GM18505 (cell line): ENCODE measurements at regions not wholly inside any gene's neighbourhood (a gene's known extent, or its start where the extent isn't known, plus 50 kb on each side); places are given as distances from the start of the nearest gene placed in this dataset.

Experiments used
- ATAC-seq: cut with Tn5 transposase; IDR thresholded peaks from one replicate; pipeline ENCODE4 v1.9.1; 2021; ENCODE audit not compliant: unreplicated experiment
- POLR2A ChIP-seq: IDR thresholded peaks from 4 replicates; pipeline ENCODE4 v1.6.1; 2011; ENCODE audit warnings: borderline replicate concordance; ENCODE audit not compliant: insufficient read depth, insufficient read length; ENCODE audit errors: extremely low read depth

DNA sequence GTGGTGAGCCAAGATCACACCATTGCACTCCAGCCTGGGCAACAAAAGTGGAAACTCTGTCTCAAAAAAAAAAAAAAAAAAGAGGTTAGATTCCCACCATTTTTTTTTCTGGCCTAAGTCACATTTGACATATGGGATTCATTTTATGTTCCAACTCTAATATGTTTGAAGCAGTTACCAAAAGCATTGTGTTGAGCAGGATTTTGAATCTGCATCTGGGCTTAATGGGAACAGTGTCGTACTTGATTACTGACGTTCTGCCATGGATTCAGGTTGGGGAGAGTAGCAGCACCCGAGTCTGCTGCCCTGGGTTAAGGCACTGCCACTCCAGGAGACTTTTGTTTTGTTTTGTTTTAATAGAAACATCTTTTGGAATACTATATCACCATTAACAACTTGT lies 348.7 kb upstream of the TBL1XR1 start:
- no peak for ATAC-seq
- TF ChIP-seq POLR2A = no peak

GRCh38 chr3:177547711-177548350 lies 350.5 kb upstream of the TBL1XR1 start:
- no peak for ATAC-seq
- TF ChIP-seq POLR2A = no peak

GRCh38 chr3:177550667-177551066 lies 353.4 kb upstream of the TBL1XR1 start:
- no peak for TF ChIP-seq POLR2A
- no peak for ATAC-seq

DNA sequence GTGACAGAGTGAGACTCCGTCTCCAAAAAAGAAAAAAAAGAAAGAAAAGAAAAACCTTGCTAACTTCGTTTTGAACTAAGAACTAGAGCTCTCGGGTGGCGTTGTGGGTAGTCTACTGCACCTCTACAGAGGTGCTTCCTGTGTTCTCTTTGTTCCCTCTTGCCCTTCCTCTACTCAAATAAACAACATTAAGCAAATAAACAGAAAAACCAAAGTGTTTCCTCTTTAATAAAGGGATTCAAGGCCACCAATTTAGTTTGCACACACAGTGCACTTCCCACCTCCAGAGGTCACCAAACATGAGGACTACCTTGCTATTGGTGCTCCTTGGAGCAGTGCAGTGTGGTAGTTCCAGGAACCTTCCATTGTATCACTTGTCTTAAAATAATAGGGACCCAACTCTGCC lies 354.2 kb upstream of the TBL1XR1 start:
- no peak for TF ChIP-seq POLR2A
- no peak for ATAC-seq

- no peak for ATAC-seq
- TF ChIP-seq POLR2A = no peak
Measured at GRCh38 chr3:177552051-177552450, 354.8 kb upstream of the TBL1XR1 start.

DNA sequence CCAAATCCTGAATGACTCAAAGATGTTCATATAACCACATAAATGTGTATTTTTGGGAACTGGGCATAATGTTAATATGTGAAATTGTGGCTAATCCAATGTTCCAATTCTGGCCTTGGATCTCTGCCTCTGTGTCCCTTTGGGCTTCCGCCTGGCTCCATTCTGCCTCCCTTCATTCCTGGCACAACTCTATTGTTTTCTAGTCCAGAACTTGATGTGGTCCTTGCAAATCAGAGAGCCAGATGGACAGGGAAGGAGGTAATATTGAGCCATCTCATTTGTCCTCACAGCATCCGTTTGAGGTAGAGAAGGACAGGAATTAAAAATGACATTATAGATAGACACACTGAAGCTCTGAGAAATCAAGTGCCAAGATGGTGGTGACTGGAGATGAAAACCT lies 355.7 kb upstream of the TBL1XR1 start:
- TF ChIP-seq POLR2A = no peak
- no peak for ATAC-seq

DNA sequence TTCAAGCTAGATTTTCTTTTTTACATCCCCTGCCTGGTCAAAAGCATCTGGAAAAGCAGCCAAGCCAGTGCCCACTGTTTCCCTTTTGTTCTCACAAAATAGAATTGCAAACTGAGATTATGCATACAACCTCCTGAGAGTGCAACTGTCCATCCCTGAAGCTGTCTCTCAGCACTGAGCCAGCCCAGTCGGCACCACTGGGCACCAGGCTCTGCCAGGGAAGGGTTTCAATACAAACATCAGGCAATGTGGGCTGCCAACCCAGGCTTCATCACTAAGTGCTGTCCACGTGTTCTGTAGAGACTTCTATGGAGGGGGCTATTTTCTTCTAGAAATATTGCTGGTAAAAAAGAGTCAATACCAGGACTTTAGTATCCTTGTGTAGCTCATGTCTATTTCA lies 356.3 kb upstream of the TBL1XR1 start:
- no peak for TF ChIP-seq POLR2A
- no peak for ATAC-seq

GRCh38 chr3:177554895-177555759 lies 357.8 kb upstream of the TBL1XR1 start:
- TF ChIP-seq POLR2A = no peak
- ATAC-seq = no peak

GRCh38 chr3:177557548-177557947 lies 360.3 kb upstream of the TBL1XR1 start:
- no peak for TF ChIP-seq POLR2A
- no peak for ATAC-seq

- TF ChIP-seq POLR2A = no peak
Measured at GRCh38 chr3:177561365-177561764, 364.1 kb upstream of the TBL1XR1 start.

GRCh38 chr3:177561769-177562392 lies 364.6 kb upstream of the TBL1XR1 start:
- no peak for TF ChIP-seq POLR2A

More at GRCh38 chr3:177561365-177561764, 364.1 kb upstream of the TBL1XR1 start:
- no peak for ATAC-seq

GRCh38 chr3:177563243-177563780 lies 366.0 kb upstream of the TBL1XR1 start:
- ATAC-seq = no peak
- TF ChIP-seq POLR2A = no peak

More at GRCh38 chr3:177561769-177562392, 364.6 kb upstream of the TBL1XR1 start:
- ATAC-seq = no peak

DNA sequence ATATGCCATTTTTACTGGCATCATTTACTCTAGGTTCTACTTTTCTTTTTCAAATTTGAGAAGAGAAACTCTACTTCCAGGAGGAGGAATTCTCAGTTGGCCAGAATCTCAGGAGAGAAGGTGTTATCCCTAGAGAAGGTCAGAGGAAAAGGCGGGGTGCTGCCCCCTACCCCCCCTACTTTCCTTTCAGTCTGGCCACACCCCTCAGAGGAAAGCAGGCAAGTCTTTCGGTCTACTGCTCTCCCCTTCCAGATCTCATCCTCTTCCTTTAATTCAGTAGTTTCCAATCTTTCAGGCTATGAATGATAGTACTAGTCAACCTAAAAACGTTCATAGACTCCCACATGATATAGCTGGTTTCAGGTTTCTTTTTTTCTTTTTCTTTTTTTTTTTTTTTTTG lies 366.5 kb upstream of the TBL1XR1 start:
- no peak for ATAC-seq
- no peak for TF ChIP-seq POLR2A
